Smooth muscle cell (in vitro differentiated cells): ENCODE measurements at regions not wholly inside any gene's neighbourhood (a gene's known extent, or its start where the extent isn't known, plus 50 kb on each side); places are given as distances from the start of the nearest gene placed in this dataset.
A peak's percentile ranks its signal among the peaks of the same experiment; 100 is the strongest.

ENCODE experiments used
- DNase-seq: peaks from one replicate; lab custom pipeline; 2025; ENCODE audit not compliant: unreplicated experiment; lab: John Stamatoyannopoulos, UW
- H2AFZ ChIP-seq: fragments of 200-600 bp; sonication (generic); 2 replicates; pipeline ENCODE4 v1.6.0; 2016; ENCODE audit warnings: antibody characterized with exemption, low read depth, mild to moderate bottlenecking
- H3F3A ChIP-seq: fragments of 200-600 bp; sonication (generic); 2 replicates; pipeline ENCODE4 v1.6.0; 2017; ENCODE audit warnings: antibody characterized with exemption, low read depth
- H3K27ac ChIP-seq: fragments of 200-600 bp; sonication (generic); 2 replicates; pipeline ENCODE4 v1.5.1; 2016; ENCODE audit warnings: low read depth, mild to moderate bottlenecking
- H3K27me3 ChIP-seq: fragments of 200-600 bp; sonication (generic); 2 replicates; pipeline ENCODE4 v1.6.1; 2016; ENCODE audit warnings: low read depth, mild to moderate bottlenecking
- H3K36me3 ChIP-seq: fragments of 200-600 bp; sonication (generic); 2 replicates; pipeline ENCODE4 v1.5.1; 2016; ENCODE audit warnings: low read depth
- H3K4me1 ChIP-seq: fragments of 200-600 bp; sonication (generic); 2 replicates; pipeline ENCODE4 v1.5.1; 2016; ENCODE audit warnings: low read depth
- H3K4me2 ChIP-seq: fragments of 200-600 bp; sonication (generic); 2 replicates; pipeline ENCODE4 v1.6.0; 2016; ENCODE audit warnings: mild to moderate bottlenecking
- H3K4me3 ChIP-seq: fragments of 200-600 bp; sonication (generic); 2 replicates; pipeline ENCODE4 v1.5.1; 2016; ENCODE audit warnings: mild to moderate bottlenecking
- H3K79me2 ChIP-seq: fragments of 200-600 bp; sonication (generic); 2 replicates; pipeline ENCODE4 v1.6.0; 2016; ENCODE audit warnings: low read depth, mild to moderate bottlenecking
- H3K9ac ChIP-seq: fragments of 200-600 bp; sonication (generic); 2 replicates; pipeline ENCODE4 v1.6.0; 2016; ENCODE audit warnings: low read depth
- H3K9me3 ChIP-seq: fragments of 200-600 bp; sonication (generic); replicated peaks from 2 replicates; pipeline ENCODE4 v1.5.1; 2016; ENCODE audit warnings: low read depth
- H4K20me1 ChIP-seq: fragments of 200-600 bp; sonication (generic); 2 replicates; pipeline ENCODE4 v1.6.0; 2016; ENCODE audit warnings: low read depth
- CTCF ChIP-seq: fragments of 200-600 bp; sonication (generic); IDR thresholded peaks from 2 replicates; pipeline ENCODE4 v1.5.1; 2017; ENCODE audit warnings: borderline replicate concordance, mild to moderate bottlenecking, antibody characterized with exemption; ENCODE audit not compliant: insufficient read depth, poor library complexity, severe bottlenecking
- WGBS: methylation state at CpG from one replicate; pipeline ENCODE4 v1.1.7; 2016; ENCODE audit warnings: low lambda C conversion rate; 5-methylcytosine and 5-hydroxymethylcytosine counted together

GRCh38 chr12:14268120-14268515, 97.4 kb upstream of the ATF7IP start:
- no peak overlapping the region for H3K9ac ChIP-seq
- no peak overlapping the region for H3K4me2 ChIP-seq
- H3K27me3 ChIP-seq, result no peaks in the 10 kb centered on the region
- no peak overlapping the region for H3K4me3 ChIP-seq
- peak overlapping the region; percentile 71 for H3K27ac ChIP-seq
- no peaks in the 10 kb centered on the region for H3F3A ChIP-seq
- H3K79me2 ChIP-seq, result no peaks in the 10 kb centered on the region
- no peak for DNase-seq
- no peaks in the 10 kb centered on the region for H4K20me1 ChIP-seq
- no peaks in the 10 kb centered on the region for H3K9me3 ChIP-seq
- peak overlapping the region; percentile 26 for H2AFZ ChIP-seq
- no peaks in the 10 kb centered on the region for H3K36me3 ChIP-seq
- peaks cover 9% of the 10 kb centered on the region for H3K4me1 ChIP-seq
- TF ChIP-seq CTCF, result no peak

GRCh38 chr12:14270392-14270791, 95.1 kb upstream of the ATF7IP start:
- Histone ChIP-seq H3K9ac (no peak overlapping the region), H3K27ac (no peak overlapping the region), H3K27me3 (no peaks in the 10 kb centered on the region), H3F3A (no peaks in the 10 kb centered on the region), H3K36me3 (no peaks in the 10 kb centered on the region), H3K4me1 (peaks cover 9% of the 10 kb centered on the region), H3K9me3 (no peaks in the 10 kb centered on the region), H3K4me3 (no peak overlapping the region), H3K4me2 (no peak overlapping the region), H2AFZ (no peak overlapping the region), H4K20me1 (no peaks in the 10 kb centered on the region), H3K79me2 (no peaks in the 10 kb centered on the region)
- DNase-seq, result no peak
- TF ChIP-seq CTCF, result no peak

GRCh38 chr12:14272956-14273912, 92.2 kb upstream of the ATF7IP start:
- TF ChIP-seq CTCF, result no peak
- Histone ChIP-seq H3K4me3 (no peak overlapping the region), H3K9ac (no peak overlapping the region), H3K4me1 (peaks cover under 1% of the 10 kb centered on the region), H3K36me3 (no peaks in the 10 kb centered on the region), H3K27me3 (no peaks in the 10 kb centered on the region), H3K4me2 (peak overlapping the region; percentile 2), H3K27ac (peak overlapping the region; percentile 81), H4K20me1 (no peaks in the 10 kb centered on the region), H3K79me2 (no peaks in the 10 kb centered on the region), H3F3A (no peaks in the 10 kb centered on the region), H2AFZ (peak overlapping the region; percentile 4), H3K9me3 (no peaks in the 10 kb centered on the region)
- 32% methylated on average over 8 of the region's 8 CpGs for WGBS
- no peak for DNase-seq

GRCh38 chr12:14273913-14274311, 91.6 kb upstream of the ATF7IP start:
- Histone ChIP-seq H3K9ac (no peak overlapping the region), H2AFZ (peak overlapping the region; percentile 4), H3K4me1 (no peaks in the 10 kb centered on the region), H3K27ac (peak overlapping the region; percentile 81), H3K4me3 (no peak overlapping the region), H3K36me3 (no peaks in the 10 kb centered on the region), H3K27me3 (no peaks in the 10 kb centered on the region), H3K4me2 (no peak overlapping the region), H3K79me2 (no peaks in the 10 kb centered on the region), H3F3A (no peaks in the 10 kb centered on the region), H4K20me1 (no peaks in the 10 kb centered on the region), H3K9me3 (no peaks in the 10 kb centered on the region)
- no peak for TF ChIP-seq CTCF
- no peak for DNase-seq
- WGBS, result 58% methylated on average over 6 of the region's 6 CpGs
